GM10248 (cell line): ENCODE measurements at regions not wholly inside any gene's neighbourhood (a gene's known extent, or its start where the extent isn't known, plus 50 kb on each side); places are given as distances from the start of the nearest gene placed in this dataset.

Source experiments
- CTCF ChIA-PET: fragments of 300-600 bp; sonication (Branson Sonifier 250); formaldehyde crosslinking; extraction: SDS; loops from one replicate; lab custom pipeline; 2021; ENCODE audit warnings: antibody characterized with exemption; lab: Yijun Ruan, JAX
- POLR2A ChIA-PET: fragments of 350-650 bp; sonication (Branson Sonifier 250); formaldehyde crosslinking; extraction: SDS; loops from one replicate; lab custom pipeline; 2020; ENCODE audit warnings: antibody characterized with exemption; lab: Yijun Ruan, JAX
- DNase-seq: peaks from one replicate; pipeline ENCODE4 v3.0.0; 2012; ENCODE audit errors: extremely low spot score
- TF ChIP-seq, protein P1 (sequence below): IDR thresholded peaks from 2 replicates; pipeline ENCODE4 v1.5.1; 2012; ENCODE audit warnings: mild to moderate bottlenecking, low read depth; ENCODE audit errors: extremely low read depth, missing control alignments, control extremely low read depth

DNA sequence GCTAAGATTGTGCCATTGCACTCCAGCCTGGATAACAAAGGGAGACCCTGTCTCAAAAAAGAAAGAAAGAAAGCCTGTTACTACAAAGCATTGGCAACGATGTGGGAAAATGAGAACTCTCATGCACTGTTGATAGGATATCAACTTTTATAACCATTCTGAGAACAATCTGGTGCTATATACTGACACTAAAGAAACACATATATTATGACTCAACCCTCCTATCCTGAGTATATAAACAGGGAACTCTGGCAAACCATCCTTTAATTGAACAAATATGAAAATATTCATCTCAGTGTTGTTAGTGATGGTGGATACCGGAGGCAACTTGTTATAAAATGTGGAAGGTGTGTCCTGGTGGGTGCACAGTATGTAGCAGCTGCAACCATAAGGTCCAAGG is 53.0 kb upstream of the SOD3 start:
- DNase-seq, result no peak
- ChIA-PET CTCF (interaction anchor here (1.2 to 1.4 kb wide), 2 partner anchors 8 to 10 kb away, joined by 3 to 5 read pairs; no protein-coding TSS in a partner anchor), POLR2A (no interaction called here)
- TF ChIP-seq, protein P1, sequence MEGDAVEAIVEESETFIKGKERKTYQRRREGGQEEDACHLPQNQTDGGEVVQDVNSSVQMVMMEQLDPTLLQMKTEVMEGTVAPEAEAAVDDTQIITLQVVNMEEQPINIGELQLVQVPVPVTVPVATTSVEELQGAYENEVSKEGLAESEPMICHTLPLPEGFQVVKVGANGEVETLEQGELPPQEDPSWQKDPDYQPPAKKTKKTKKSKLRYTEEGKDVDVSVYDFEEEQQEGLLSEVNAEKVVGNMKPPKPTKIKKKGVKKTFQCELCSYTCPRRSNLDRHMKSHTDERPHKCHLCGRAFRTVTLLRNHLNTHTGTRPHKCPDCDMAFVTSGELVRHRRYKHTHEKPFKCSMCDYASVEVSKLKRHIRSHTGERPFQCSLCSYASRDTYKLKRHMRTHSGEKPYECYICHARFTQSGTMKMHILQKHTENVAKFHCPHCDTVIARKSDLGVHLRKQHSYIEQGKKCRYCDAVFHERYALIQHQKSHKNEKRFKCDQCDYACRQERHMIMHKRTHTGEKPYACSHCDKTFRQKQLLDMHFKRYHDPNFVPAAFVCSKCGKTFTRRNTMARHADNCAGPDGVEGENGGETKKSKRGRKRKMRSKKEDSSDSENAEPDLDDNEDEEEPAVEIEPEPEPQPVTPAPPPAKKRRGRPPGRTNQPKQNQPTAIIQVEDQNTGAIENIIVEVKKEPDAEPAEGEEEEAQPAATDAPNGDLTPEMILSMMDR, result no peak

DNA sequence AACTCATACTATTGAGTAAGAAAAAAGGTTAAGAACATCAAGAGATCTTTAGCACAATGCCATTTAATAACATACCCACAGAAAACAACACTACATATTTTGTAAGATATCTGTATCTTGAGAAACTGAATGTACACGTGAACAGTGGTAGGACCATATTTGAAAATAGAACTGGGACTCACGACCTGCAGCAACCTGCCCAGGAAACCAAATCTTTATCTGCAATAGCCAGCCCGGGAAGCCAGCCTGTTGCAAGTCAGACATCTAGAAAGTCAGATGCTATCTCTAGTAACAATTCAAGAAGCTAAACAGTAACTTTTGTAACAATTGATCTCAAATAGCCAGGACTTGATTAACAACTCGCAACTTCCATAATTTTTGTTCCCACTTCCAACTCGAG is 52.6 kb upstream of the SOD3 start:
- POLR2A ChIA-PET, result no interaction called here
- DNase-seq, result no peak
- CTCF ChIA-PET, result interaction anchor here (1.2 to 1.4 kb wide), 2 partner anchors 9 to 10 kb away, joined by 3 to 5 read pairs; no protein-coding TSS in a partner anchor
- TF ChIP-seq, protein P1, result no peak

DNA sequence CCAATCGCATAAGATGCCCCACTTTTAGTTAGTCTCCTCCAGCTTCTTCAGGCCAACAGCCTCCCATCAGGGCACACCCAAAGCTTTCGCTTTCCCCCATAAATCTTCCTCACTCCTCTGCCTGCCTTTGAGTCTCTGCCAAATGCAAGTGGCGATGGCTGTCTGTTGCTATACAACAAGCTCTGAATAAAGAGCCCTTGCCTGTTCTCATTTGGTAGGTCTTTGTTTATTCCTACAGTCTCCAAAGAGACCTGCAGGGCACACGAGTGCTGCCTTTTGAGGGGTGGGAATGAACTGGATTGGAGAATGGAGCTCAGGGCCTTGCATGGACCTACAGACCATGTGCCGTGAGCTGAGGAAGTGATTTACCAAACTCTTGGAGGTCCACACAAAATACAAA is 52.2 kb upstream of the SOD3 start:
- POLR2A ChIA-PET, result no interaction called here
- TF ChIP-seq, protein P1, result no peak
- CTCF ChIA-PET, result interaction anchor here (1.2 to 1.7 kb wide), 3 partner anchors 9 to 14 kb away, joined by 3 to 5 read pairs (median 4); no protein-coding TSS in a partner anchor
- no peak for DNase-seq

DNA sequence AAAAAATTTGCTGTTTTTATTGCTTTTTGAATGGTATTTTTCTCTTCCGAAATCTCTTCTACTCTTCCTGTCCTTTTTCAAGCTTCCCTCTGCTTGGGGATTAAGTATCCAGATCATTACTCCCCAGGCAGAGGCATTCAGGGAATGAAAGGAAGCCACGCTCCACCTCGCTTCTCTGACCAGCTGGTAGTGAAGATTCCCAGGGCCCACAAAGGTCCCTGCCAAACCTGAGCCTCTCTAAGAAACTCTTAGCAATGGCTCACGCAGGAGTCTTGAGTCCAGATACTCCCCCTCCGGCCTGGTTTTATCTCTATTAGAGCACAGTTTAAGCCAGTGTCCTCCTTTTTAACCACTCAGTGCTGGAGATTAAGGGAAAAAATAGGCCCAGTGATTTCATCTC is 51.4 kb upstream of the SOD3 start:
- POLR2A ChIA-PET, result no interaction called here
- TF ChIP-seq, protein P1, result no peak

DNA sequence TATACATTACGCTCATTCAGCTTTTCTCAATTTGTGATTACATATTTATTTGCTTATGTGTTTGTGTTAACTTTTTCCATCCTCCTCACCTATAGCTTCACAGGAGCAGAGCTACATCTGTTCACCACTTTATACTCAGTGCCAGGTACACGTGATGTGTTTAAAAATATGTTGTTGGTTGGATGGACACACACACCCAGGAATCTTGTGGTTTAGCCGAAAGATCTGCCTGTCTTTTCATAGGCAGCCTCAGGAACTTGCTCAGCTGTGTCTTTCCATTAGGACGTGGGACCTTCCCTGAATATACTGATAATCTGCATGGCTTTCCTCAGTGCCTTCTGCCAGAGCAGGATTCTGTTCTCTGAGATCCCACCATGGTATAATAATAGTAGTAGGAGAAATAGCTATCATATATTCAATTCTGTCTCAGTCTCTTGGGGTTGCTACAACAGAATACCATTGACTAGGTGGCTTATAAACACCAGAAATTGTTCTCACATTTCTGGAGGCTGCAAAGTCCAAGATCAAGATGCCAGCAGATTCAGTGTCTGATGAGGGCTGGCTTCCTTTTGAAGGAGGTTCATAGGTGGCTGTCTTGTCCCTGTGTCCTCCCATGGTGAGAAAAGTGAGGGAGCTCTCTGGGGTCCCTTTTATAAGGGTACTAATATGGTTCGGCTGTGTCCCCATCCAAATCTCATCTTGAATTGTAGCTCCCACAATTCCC is 50.0 kb upstream of the SOD3 start:
- TF ChIP-seq, protein P1, result no peak
- ChIA-PET POLR2A (no interaction called here), CTCF (interaction anchor here (0.9 to 1.5 kb wide), 4 partner anchors 11 to 22 kb away, joined by 3 to 6 read pairs (median 4); no protein-coding TSS in a partner anchor)
- no peak for DNase-seq

More for the DNA sequence above, 51.4 kb upstream of the SOD3 start:
- no peak for DNase-seq
- CTCF ChIA-PET, result interaction anchor here (1.7 kb wide), 1 partner anchor 13 kb away, joined by 4 read pairs; no protein-coding TSS in a partner anchor
